GM23248 (cell line): ENCODE measurements at regions not wholly inside any gene's neighbourhood (a gene's known extent, or its start where the extent isn't known, plus 50 kb on each side); places are given as distances from the start of the nearest gene placed in this dataset.
"Not testable (repeated sequence)": the region's sequence is repeated elsewhere in the genome, so short reads cannot be mapped to it uniquely, and the experiment has no call there.

Source experiments
- DNase-seq: peaks from one replicate; pipeline ENCODE4 v3.0.0-alpha.2; 2015
- H2AFZ ChIP-seq: fragments of 200-600 bp; sonication (generic); 2 replicates; pipeline ENCODE4 v1.6.1; 2016; ENCODE audit warnings: antibody characterized with exemption
- H3F3A ChIP-seq: fragments of 200-600 bp; sonication (generic); 2 replicates; pipeline ENCODE4 v1.6.1; 2016; ENCODE audit warnings: mild to moderate bottlenecking, antibody characterized with exemption, mixed run types; ENCODE audit not compliant: insufficient read depth
- H3K27ac ChIP-seq: fragments of 200-600 bp; sonication (generic); 2 replicates; pipeline ENCODE4 v1.5.1; 2016; ENCODE audit warnings: mild to moderate bottlenecking
- H3K27me3 ChIP-seq: fragments of 200-600 bp; sonication (generic); replicated peaks from 2 replicates; pipeline ENCODE4 v1.6.1; 2016; ENCODE audit warnings: mild to moderate bottlenecking; ENCODE audit not compliant: insufficient read depth
- H3K36me3 ChIP-seq: fragments of 200-600 bp; sonication (generic); 2 replicates; pipeline ENCODE4 v1.6.1; 2016; ENCODE audit warnings: low read depth, mild to moderate bottlenecking
- H3K4me1 ChIP-seq: fragments of 200-600 bp; sonication (generic); 2 replicates; pipeline ENCODE4 v1.6.1; 2016; ENCODE audit warnings: mild to moderate bottlenecking; ENCODE audit not compliant: insufficient read depth
- H3K4me2 ChIP-seq: fragments of 200-600 bp; sonication (generic); one replicate; pipeline ENCODE4 v1.6.1; 2016; ENCODE audit warnings: mild to moderate bottlenecking; ENCODE audit not compliant: unreplicated experiment
- H3K4me3 ChIP-seq: fragments of 200-600 bp; sonication (generic); 2 replicates; pipeline ENCODE4 v1.5.1; 2016; ENCODE audit warnings: mild to moderate bottlenecking
- H3K79me2 ChIP-seq: fragments of 200-600 bp; sonication (generic); 2 replicates; pipeline ENCODE4 v1.6.1; 2016; ENCODE audit warnings: mild to moderate bottlenecking; ENCODE audit not compliant: insufficient read depth
- H3K9ac ChIP-seq: fragments of 200-600 bp; sonication (generic); 2 replicates; pipeline ENCODE4 v1.6.1; 2016; ENCODE audit warnings: mild to moderate bottlenecking
- H3K9me2 ChIP-seq: fragments of 200-600 bp; sonication (generic); 2 replicates; pipeline ENCODE4 v1.6.1; 2016; ENCODE audit warnings: mixed run types, mild to moderate bottlenecking, moderate library complexity; ENCODE audit not compliant: insufficient read depth
- H3K9me3 ChIP-seq: fragments of 200-600 bp; sonication (generic); one replicate; pipeline ENCODE4 v1.6.1; 2017; ENCODE audit warnings: low read depth
- H4K20me1 ChIP-seq: fragments of 200-600 bp; sonication (generic); 2 replicates; pipeline ENCODE4 v1.6.0; 2016; ENCODE audit not compliant: insufficient read depth
- EZH2 ChIP-seq: fragments of 200-600 bp; sonication (generic); IDR thresholded peaks from 2 replicates; pipeline ENCODE4 v1.6.1; 2018; ENCODE audit warnings: antibody characterized with exemption, mild to moderate bottlenecking; ENCODE audit not compliant: insufficient read depth, poor library complexity, severe bottlenecking
- EZH2phosphoT487 ChIP-seq: fragments of 200-600 bp; sonication (generic); IDR thresholded peaks from 2 replicates; pipeline ENCODE4 v1.6.1; 2018; ENCODE audit warnings: antibody characterized with exemption, moderate library complexity, mild to moderate bottlenecking, low read depth; ENCODE audit not compliant: insufficient read depth
- WGBS, 2 experiments: methylation state at CpG; one replicate each; pipeline ENCODE4 v1.1.6; 2015 to 2017; ENCODE audit warnings: low lambda C conversion rate in 2 of 2, low coverage in 1 of 2; ENCODE audit errors: missing lambda C conversion rate in 2 of 2; 5-methylcytosine and 5-hydroxymethylcytosine counted together
- in situ Hi-C: fragments of 300-500 bp; cut with MboI; formaldehyde crosslinking; loops from 2 replicates; pipeline ENCODE4 v1.15.0; 2020

- WGBS, 2 experiments, result 22 to 27% methylated on average over 6 of the region's 6 CpGs
These were observed 409.9 kb downstream of the KCNJ18 start for GRCh38 chr17:22102177-22102576.

GRCh38 chr17:22116720-22117119 lies 424.4 kb downstream of the KCNJ18 start:
- DNase-seq, H2AFZ ChIP-seq, in situ Hi-C loops, H3K79me2 ChIP-seq, H3K27me3 ChIP-seq, H3K36me3 ChIP-seq, H3K4me2 ChIP-seq, H4K20me1 ChIP-seq, H3K9ac ChIP-seq, H3K4me3 ChIP-seq, H3K9me2 ChIP-seq, H3F3A ChIP-seq, H3K4me1 ChIP-seq, H3K9me3 ChIP-seq, H3K27ac ChIP-seq: not testable (repeated sequence)
- 5 to 8% methylated on average over 3 of the region's 3 CpGs for WGBS, 2 experiments

More at GRCh38 chr17:22102177-22102576, 409.9 kb downstream of the KCNJ18 start:
- in situ Hi-C loops, result no loop called here
- TF ChIP-seq EZH2phosphoT487, result no peak
- TF ChIP-seq EZH2, result no peak
- Histone ChIP-seq H3K9ac (no peak overlapping the region), H3K4me3 (no peak overlapping the region), H3F3A (no peaks in the 10 kb centered on the region), H3K9me3 (no peaks in the 10 kb centered on the region), H4K20me1 (no peaks in the 10 kb centered on the region), H2AFZ (no peak overlapping the region), H3K4me2 (no peak overlapping the region), H3K9me2 (no peaks in the 10 kb centered on the region), H3K36me3 (no peaks in the 10 kb centered on the region), H3K79me2 (no peaks in the 10 kb centered on the region), H3K27ac (no peak overlapping the region), H3K4me1 (no peaks in the 10 kb centered on the region), H3K27me3 (no peaks in the 10 kb centered on the region)
- DNase-seq, result no peak

- in situ Hi-C loops, H3K4me3 ChIP-seq, H3K9me2 ChIP-seq, H3K36me3 ChIP-seq, H3K79me2 ChIP-seq, H3K4me1 ChIP-seq, H3K4me2 ChIP-seq, DNase-seq, H3K27ac ChIP-seq, H3K27me3 ChIP-seq, H3F3A ChIP-seq, H4K20me1 ChIP-seq, H3K9ac ChIP-seq, H2AFZ ChIP-seq, H3K9me3 ChIP-seq: not testable (repeated sequence)
- 28 to 36% methylated on average over 2 of the region's 2 CpGs for WGBS, 2 experiments
These were observed 425.1 kb downstream of the KCNJ18 start for GRCh38 chr17:22117401-22117800.

- in situ Hi-C loops, H3K27me3 ChIP-seq, H3K36me3 ChIP-seq, H3K4me3 ChIP-seq, H3K9me3 ChIP-seq, H3K9me2 ChIP-seq, H3K9ac ChIP-seq, H3K79me2 ChIP-seq, H3F3A ChIP-seq, DNase-seq, H3K4me1 ChIP-seq, H3K27ac ChIP-seq, H4K20me1 ChIP-seq, H2AFZ ChIP-seq, H3K4me2 ChIP-seq: not testable (repeated sequence)
- 16 to 23% methylated on average over 7 of the region's 7 CpGs for WGBS, 2 experiments
These were observed 426.7 kb downstream of the KCNJ18 start for GRCh38 chr17:22119016-22119415.

- H3K27me3 ChIP-seq, H3K4me2 ChIP-seq, H3K79me2 ChIP-seq, H2AFZ ChIP-seq, H3K4me3 ChIP-seq, H3F3A ChIP-seq, H3K36me3 ChIP-seq, H3K4me1 ChIP-seq, in situ Hi-C loops, DNase-seq, H3K9me2 ChIP-seq, H3K9ac ChIP-seq, H3K27ac ChIP-seq, H4K20me1 ChIP-seq, H3K9me3 ChIP-seq: not testable (repeated sequence)
- 27 to 42% methylated on average over 3 of the region's 3 CpGs for WGBS, 2 experiments
These were observed 427.4 kb downstream of the KCNJ18 start for GRCh38 chr17:22119751-22120150.
